Heart left ventricle (tissue), 13 donors: ENCODE measurements at regions not wholly inside any gene's neighbourhood (a gene's known extent, or its start where the extent isn't known, plus 50 kb on each side); places are given as distances from the start of the nearest gene placed in this dataset.

ENCODE experiments used
- CTCF ChIP-seq, 12 donors: fragments of 200-600 bp; sonication (generic) in 4 of 12; IDR thresholded peaks; one replicate each; pipeline versions ENCODE4 v1.5.0 to v1.8.0; 2018 to 2022; ENCODE audit warnings: antibody characterized with exemption in 12 of 12, mild to moderate bottlenecking in 5 of 12
- POLR2A ChIP-seq, 2 donors: fragments of 450-650 bp; IDR thresholded peaks; one replicate each; pipeline ENCODE4 v1.6.1; 2017; ENCODE audit warnings: antibody characterized with exemption in 2 of 2, mild to moderate bottlenecking in 2 of 2, moderate library complexity in 2 of 2
- donor health status: ischemic (EF 13 %, LVEDD 7.1; RV severe dilation, severe dysfunction).
- donor health status: DM: no; HTN: yes; CAD: no.
- donor health status: DM: no; HTN: no; CAD: no.
- donor health status: ischemic (EF 25% LVEDD 6.9; RV normal size, moderate dysfunction).
- donor health status: ischemic (EF 25% LVEDD 5.7; RV mildly dilated, moderate dysfunction).
- donor health status: ischemic (EF 35%, LVEDD 5.7; RV mildly dilated, moderate dysfunction).
- donor health status: nonischemic (EF 11% LVEDD 7.7; RV severe dilation, severe dysfunction).
- donor health status: DM: yes; HTN: yes; CAD: no.
- donor health status: PGD.
- donor health status: ischemic (EF 29% LVEDD 5.4; RV normal size, mild dysfunction).
- donor health status: nonischemic (EF 23%, LVEDD 6.1; RV moderate dilation, normal function).

GRCh38 chr2:193428336-193428818 is 1233.6 kb upstream of the TMEFF2 start:
- TF ChIP-seq CTCF (IDR thresholded peaks at IDR 0.05): no peak
- no peak for TF ChIP-seq POLR2A (IDR thresholded peaks at IDR 0.05)
